ENCODE measurements at regions not wholly inside any gene's neighbourhood (a gene's known extent, or its start where the extent isn't known, plus 50 kb on each side); places are given as distances from the start of the nearest gene placed in this dataset.

- DNase-seq (ENCODE audit: low read depth in 2 of 2): no peak
- H3K4me2 ChIP-seq (ENCODE audit: extremely low read depth, insufficient read depth, low read length): no peak overlapping the region
- H4K20me1 ChIP-seq (ENCODE audit: control insufficient read depth, extremely low read depth, insufficient read depth, low read length): no peaks in the 10 kb centered on the region
- no peak overlapping the region for H3K4me3 ChIP-seq (replicated peaks in 1 of 4; ENCODE audit: control extremely low read depth in 1 of 4, insufficient read depth in 1 of 4, low read depth in 3 of 4, low read length in 4 of 4)
- H3K9ac ChIP-seq (ENCODE audit: insufficient read depth, low read length): no peak overlapping the region
- no peak overlapping the region for H3K27ac ChIP-seq (ENCODE audit: insufficient read depth, low read length)
- TF ChIP-seq EZH2 (IDR thresholded peaks at IDR 0.05; ENCODE audit: low read length, missing control alignments) (no peak), CTCF (conservative IDR thresholded peaks at IDR 0.05 in 1 of 2, IDR thresholded peaks at IDR 0.05 in 1 of 2; ENCODE audit: low read depth in 1 of 2, low read length in 2 of 2) (no peak)
- no peak overlapping the region for H2AFZ ChIP-seq (ENCODE audit: low read length)
- no peaks in the 10 kb centered on the region for H3K9me3 ChIP-seq (ENCODE audit: control insufficient read depth, insufficient read depth, low read depth, low read length)
- no peaks in the 10 kb centered on the region for H3K79me2 ChIP-seq (ENCODE audit: control insufficient read depth, insufficient read depth, low read length)
- no peaks in the 10 kb centered on the region for H3K36me3 ChIP-seq (ENCODE audit: control insufficient read depth, insufficient read depth, low read length)
- no peaks in the 10 kb centered on the region for H3K4me1 ChIP-seq (ENCODE audit: control insufficient read depth, extremely low read depth, insufficient read depth, low read length)
- no peaks in the 10 kb centered on the region for H3K27me3 ChIP-seq (ENCODE audit: control insufficient read depth, insufficient read depth, low read length)
These were observed 54.1 kb upstream of the TAMM41 start for GRCh38 chr3:11900824-11901223.

- no peak overlapping the region for H3K9ac ChIP-seq (ENCODE audit: insufficient read depth, low read length)
- H4K20me1 ChIP-seq (ENCODE audit: control insufficient read depth, extremely low read depth, insufficient read depth, low read length): no peaks in the 10 kb centered on the region
- H3K36me3 ChIP-seq (ENCODE audit: control insufficient read depth, insufficient read depth, low read length): no peaks in the 10 kb centered on the region
- no peaks in the 10 kb centered on the region for H3K79me2 ChIP-seq (ENCODE audit: control insufficient read depth, insufficient read depth, low read length)
- H3K4me1 ChIP-seq (ENCODE audit: control insufficient read depth, extremely low read depth, insufficient read depth, low read length): no peaks in the 10 kb centered on the region
- no peak overlapping the region for H2AFZ ChIP-seq (ENCODE audit: low read length)
- no peak for TF ChIP-seq CTCF (conservative IDR thresholded peaks at IDR 0.05 in 1 of 2, IDR thresholded peaks at IDR 0.05 in 1 of 2; ENCODE audit: low read depth in 1 of 2, low read length in 2 of 2)
- TF ChIP-seq EZH2 (IDR thresholded peaks at IDR 0.05; ENCODE audit: low read length, missing control alignments): no peak
- H3K27ac ChIP-seq (ENCODE audit: insufficient read depth, low read length): no peak overlapping the region
- H3K27me3 ChIP-seq (ENCODE audit: control insufficient read depth, insufficient read depth, low read length): no peaks in the 10 kb centered on the region
- no peak for DNase-seq (ENCODE audit: low read depth in 2 of 2)
- H3K4me3 ChIP-seq (replicated peaks in 1 of 4; ENCODE audit: control extremely low read depth in 1 of 4, insufficient read depth in 1 of 4, low read depth in 3 of 4, low read length in 4 of 4): no peak overlapping the region
- H3K4me2 ChIP-seq (ENCODE audit: extremely low read depth, insufficient read depth, low read length): no peak overlapping the region
- no peaks in the 10 kb centered on the region for H3K9me3 ChIP-seq (ENCODE audit: control insufficient read depth, insufficient read depth, low read depth, low read length)
These were observed 54.7 kb upstream of the TAMM41 start for GRCh38 chr3:11901286-11901875.

DNA sequence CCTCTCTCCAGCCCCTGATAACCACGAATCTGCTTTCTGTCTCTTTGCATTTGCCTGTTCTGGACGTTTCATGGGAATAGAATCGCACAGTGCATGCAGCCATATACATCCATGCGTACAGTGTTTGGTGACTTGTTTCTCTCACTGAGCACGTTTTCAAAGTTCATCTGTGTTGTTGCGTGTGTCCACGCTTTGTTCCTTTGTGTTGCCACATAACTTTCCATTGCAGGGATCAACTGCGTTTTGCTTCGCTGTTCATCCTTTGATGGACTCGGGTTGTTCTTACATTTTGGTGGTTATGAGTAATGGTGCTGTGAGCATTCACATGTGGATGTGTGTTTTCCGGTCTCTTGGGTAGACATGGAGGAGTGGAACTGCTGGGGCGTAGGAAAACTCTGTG, 56.4 kb upstream of the TAMM41 start:
- no peak overlapping the region for H3K4me2 ChIP-seq (ENCODE audit: extremely low read depth, insufficient read depth, low read length)
- no peak overlapping the region for H3K4me3 ChIP-seq (replicated peaks in 1 of 4; ENCODE audit: control extremely low read depth in 1 of 4, insufficient read depth in 1 of 4, low read depth in 3 of 4, low read length in 4 of 4)
- no peaks in the 10 kb centered on the region for H3K79me2 ChIP-seq (ENCODE audit: control insufficient read depth, insufficient read depth, low read length)
- H3K27me3 ChIP-seq (ENCODE audit: control insufficient read depth, insufficient read depth, low read length): no peaks in the 10 kb centered on the region
- H3K9me3 ChIP-seq (ENCODE audit: control insufficient read depth, insufficient read depth, low read depth, low read length): no peaks in the 10 kb centered on the region
- H4K20me1 ChIP-seq (ENCODE audit: control insufficient read depth, extremely low read depth, insufficient read depth, low read length): no peaks in the 10 kb centered on the region
- H3K9ac ChIP-seq (ENCODE audit: insufficient read depth, low read length): no peak overlapping the region
- H3K36me3 ChIP-seq (ENCODE audit: control insufficient read depth, insufficient read depth, low read length): no peaks in the 10 kb centered on the region
- no peak for DNase-seq (ENCODE audit: low read depth in 2 of 2)
- no peak for TF ChIP-seq EZH2 (IDR thresholded peaks at IDR 0.05; ENCODE audit: low read length, missing control alignments)
- no peak for TF ChIP-seq CTCF (conservative IDR thresholded peaks at IDR 0.05 in 1 of 2, IDR thresholded peaks at IDR 0.05 in 1 of 2; ENCODE audit: low read depth in 1 of 2, low read length in 2 of 2)
- H2AFZ ChIP-seq (ENCODE audit: low read length): no peak overlapping the region
- H3K27ac ChIP-seq (ENCODE audit: insufficient read depth, low read length): no peak overlapping the region
- no peaks in the 10 kb centered on the region for H3K4me1 ChIP-seq (ENCODE audit: control insufficient read depth, extremely low read depth, insufficient read depth, low read length)

Data from fibroblast of lung (primary cell).